ENCODE measurements at regions not wholly inside any gene's neighbourhood (a gene's known extent, or its start where the extent isn't known, plus 50 kb on each side); places are given as distances from the start of the nearest gene placed in this dataset.

DNA sequence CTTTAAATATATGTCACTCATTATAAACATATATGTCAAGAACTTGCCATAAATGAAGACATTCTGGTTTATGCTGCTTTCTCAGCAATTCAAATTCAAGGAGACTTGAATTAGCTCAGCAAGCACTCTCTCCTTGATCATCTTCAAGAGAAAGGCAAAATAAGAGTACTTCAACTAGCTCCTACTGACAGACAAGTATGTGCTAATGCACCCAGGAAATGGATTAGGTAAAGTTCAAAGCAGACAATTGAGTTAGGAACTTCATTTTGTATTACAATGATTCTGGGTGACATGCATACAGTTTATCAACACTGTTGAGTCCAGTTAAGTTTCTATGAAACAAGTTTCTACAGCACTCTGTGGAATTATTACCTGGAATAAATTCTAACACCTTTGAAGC, 455.9 kb upstream of the USP15 start:
- peaks cover 28% of the 10 kb centered on the region for H3K9me3 Mint-ChIP-seq
- no peak overlapping the region for H3K4me3 Mint-ChIP-seq
- ATAC-seq (replicated peaks; ENCODE audit: extremely low read depth, poor library complexity, severe bottlenecking) (no peak), DNase-seq (ENCODE audit: low spot score in 2 of 2) (no peak)
- H3K27ac Mint-ChIP-seq (ENCODE audit: low read depth) = no peak overlapping the region
- no peaks in the 10 kb centered on the region for H3K4me1 Mint-ChIP-seq
- H3K27me3 Mint-ChIP-seq = no peaks in the 10 kb centered on the region
- H3K36me3 Mint-ChIP-seq (ENCODE audit: insufficient read depth) = no peaks in the 10 kb centered on the region

GRCh38 chr12:61808856-61809255, 451.3 kb upstream of the USP15 start:
- ATAC-seq (replicated peaks; ENCODE audit: extremely low read depth, poor library complexity, severe bottlenecking) = no peak
- Mint-ChIP-seq H3K27me3 (no peaks in the 10 kb centered on the region), H3K4me3 (no peak overlapping the region), H3K27ac (ENCODE audit: low read depth) (no peak overlapping the region), H3K9me3 (peaks cover 23% of the 10 kb centered on the region), H3K36me3 (ENCODE audit: insufficient read depth) (no peaks in the 10 kb centered on the region), H3K4me1 (no peaks in the 10 kb centered on the region)
- no peak for DNase-seq (ENCODE audit: low spot score in 2 of 2)

- Mint-ChIP-seq H3K36me3 (ENCODE audit: insufficient read depth) (no peaks in the 10 kb centered on the region), H3K27ac (ENCODE audit: low read depth) (no peak overlapping the region), H3K9me3 (peaks cover 29% of the 10 kb centered on the region), H3K4me1 (no peaks in the 10 kb centered on the region), H3K27me3 (no peaks in the 10 kb centered on the region), H3K4me3 (no peak overlapping the region)
- no peak for ATAC-seq (replicated peaks; ENCODE audit: extremely low read depth, poor library complexity, severe bottlenecking)
- no peak for DNase-seq (ENCODE audit: low spot score in 2 of 2)
These were observed 449.7 kb upstream of the USP15 start for GRCh38 chr12:61810486-61810885.

- H3K27ac Mint-ChIP-seq (ENCODE audit: low read depth) = no peak overlapping the region
- H3K4me1 Mint-ChIP-seq = no peaks in the 10 kb centered on the region
- peaks cover 21% of the 10 kb centered on the region for H3K9me3 Mint-ChIP-seq
- DNase-seq (ENCODE audit: low spot score in 2 of 2) (no peak), ATAC-seq (replicated peaks; ENCODE audit: extremely low read depth, poor library complexity, severe bottlenecking) (no peak)
- no peaks in the 10 kb centered on the region for H3K36me3 Mint-ChIP-seq (ENCODE audit: insufficient read depth)
- H3K27me3 Mint-ChIP-seq = no peaks in the 10 kb centered on the region
- H3K4me3 Mint-ChIP-seq = no peak overlapping the region
These were observed 438.8 kb upstream of the USP15 start for GRCh38 chr12:61821381-61821780.

- Mint-ChIP-seq H3K36me3 (ENCODE audit: insufficient read depth) (no peaks in the 10 kb centered on the region), H3K27me3 (no peaks in the 10 kb centered on the region), H3K4me1 (no peaks in the 10 kb centered on the region), H3K4me3 (no peak overlapping the region), H3K9me3 (peaks cover 15% of the 10 kb centered on the region), H3K27ac (ENCODE audit: low read depth) (no peak overlapping the region)
- DNase-seq (ENCODE audit: low spot score in 2 of 2) (no peak), ATAC-seq (replicated peaks; ENCODE audit: extremely low read depth, poor library complexity, severe bottlenecking) (no peak)
These were observed 437.1 kb upstream of the USP15 start for GRCh38 chr12:61823102-61823501.

GRCh38 chr12:61846765-61847164, 413.4 kb upstream of the USP15 start:
- no peak for DNase-seq (ENCODE audit: low spot score in 2 of 2)
- Mint-ChIP-seq H3K4me1 (no peaks in the 10 kb centered on the region), H3K4me3 (no peak overlapping the region), H3K9me3 (peaks cover 14% of the 10 kb centered on the region), H3K27me3 (no peaks in the 10 kb centered on the region), H3K36me3 (ENCODE audit: insufficient read depth) (no peaks in the 10 kb centered on the region), H3K27ac (ENCODE audit: low read depth) (no peak overlapping the region)
- no peak for ATAC-seq (replicated peaks; ENCODE audit: extremely low read depth, poor library complexity, severe bottlenecking)

- H3K27me3 Mint-ChIP-seq = no peaks in the 10 kb centered on the region
- H3K36me3 Mint-ChIP-seq (ENCODE audit: insufficient read depth) = no peaks in the 10 kb centered on the region
- peaks cover 16% of the 10 kb centered on the region for H3K9me3 Mint-ChIP-seq
- no peak overlapping the region for H3K4me3 Mint-ChIP-seq
- H3K27ac Mint-ChIP-seq (ENCODE audit: low read depth) = no peak overlapping the region
- ATAC-seq (replicated peaks; ENCODE audit: extremely low read depth, poor library complexity, severe bottlenecking) (no peak), DNase-seq (ENCODE audit: low spot score in 2 of 2) (no peak)
- no peaks in the 10 kb centered on the region for H3K4me1 Mint-ChIP-seq
These were observed 411.3 kb upstream of the USP15 start for GRCh38 chr12:61848893-61849292.

DNA sequence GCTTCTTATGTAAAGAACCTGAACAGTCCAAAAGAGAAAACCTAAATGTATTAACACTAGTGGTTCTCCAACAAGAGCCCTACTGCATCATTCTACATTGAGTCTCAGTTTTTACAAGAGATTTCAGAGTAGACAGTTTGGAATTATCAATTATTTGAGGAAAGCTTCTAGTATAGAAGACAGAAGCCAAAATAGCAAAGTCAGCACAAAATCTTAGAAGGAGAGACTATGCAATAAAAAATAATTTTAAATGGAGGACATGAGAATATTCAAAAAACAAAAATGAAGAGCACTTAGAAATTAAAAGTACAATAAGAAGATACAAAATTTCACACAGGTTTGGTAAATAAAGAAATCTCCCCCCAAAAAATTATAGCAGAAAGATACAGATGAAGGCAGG, 406.3 kb upstream of the USP15 start:
- peaks cover 27% of the 10 kb centered on the region for H3K9me3 Mint-ChIP-seq
- DNase-seq (ENCODE audit: low spot score in 2 of 2) (no peak), ATAC-seq (replicated peaks; ENCODE audit: extremely low read depth, poor library complexity, severe bottlenecking) (no peak)
- H3K4me3 Mint-ChIP-seq = no peak overlapping the region
- no peaks in the 10 kb centered on the region for H3K4me1 Mint-ChIP-seq
- H3K27me3 Mint-ChIP-seq = no peaks in the 10 kb centered on the region
- H3K36me3 Mint-ChIP-seq (ENCODE audit: insufficient read depth) = peaks cover 2% of the 10 kb centered on the region
- H3K27ac Mint-ChIP-seq (ENCODE audit: low read depth) = no peak overlapping the region

DNA sequence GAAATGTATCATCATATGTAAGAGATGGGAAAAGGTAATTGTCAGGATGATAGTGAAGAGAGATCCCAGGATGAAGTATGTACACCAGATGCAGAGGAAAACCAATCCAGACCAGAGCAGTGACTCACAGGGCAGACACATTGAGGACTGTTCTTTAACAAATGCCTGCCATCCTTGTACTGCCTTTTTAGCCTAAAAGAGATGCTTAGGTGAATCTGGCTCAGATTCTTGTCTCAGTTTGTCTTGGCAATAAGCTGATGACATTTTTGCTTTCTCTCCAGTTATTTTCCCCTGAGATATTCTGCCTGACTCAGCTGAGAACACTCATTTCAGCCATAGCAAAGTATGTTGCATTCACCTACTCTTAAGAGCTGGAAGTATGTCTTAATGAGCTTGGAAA, 405.3 kb upstream of the USP15 start:
- no peaks in the 10 kb centered on the region for H3K4me1 Mint-ChIP-seq
- H3K4me3 Mint-ChIP-seq = no peak overlapping the region
- H3K27me3 Mint-ChIP-seq = no peaks in the 10 kb centered on the region
- H3K36me3 Mint-ChIP-seq (ENCODE audit: insufficient read depth) = peaks cover 2% of the 10 kb centered on the region
- DNase-seq (ENCODE audit: low spot score in 2 of 2) (no peak), ATAC-seq (replicated peaks; ENCODE audit: extremely low read depth, poor library complexity, severe bottlenecking) (no peak)
- H3K9me3 Mint-ChIP-seq = peaks cover 27% of the 10 kb centered on the region
- no peak overlapping the region for H3K27ac Mint-ChIP-seq (ENCODE audit: low read depth)

GRCh38 chr12:61857968-61858367, 402.2 kb upstream of the USP15 start:
- Mint-ChIP-seq H3K4me1 (no peaks in the 10 kb centered on the region), H3K4me3 (no peak overlapping the region), H3K36me3 (ENCODE audit: insufficient read depth) (peaks cover 2% of the 10 kb centered on the region), H3K27me3 (no peaks in the 10 kb centered on the region), H3K27ac (ENCODE audit: low read depth) (no peak overlapping the region), H3K9me3 (peaks cover 23% of the 10 kb centered on the region)
- DNase-seq (ENCODE audit: low spot score in 2 of 2) (no peak), ATAC-seq (replicated peaks; ENCODE audit: extremely low read depth, poor library complexity, severe bottlenecking) (no peak)

DNA sequence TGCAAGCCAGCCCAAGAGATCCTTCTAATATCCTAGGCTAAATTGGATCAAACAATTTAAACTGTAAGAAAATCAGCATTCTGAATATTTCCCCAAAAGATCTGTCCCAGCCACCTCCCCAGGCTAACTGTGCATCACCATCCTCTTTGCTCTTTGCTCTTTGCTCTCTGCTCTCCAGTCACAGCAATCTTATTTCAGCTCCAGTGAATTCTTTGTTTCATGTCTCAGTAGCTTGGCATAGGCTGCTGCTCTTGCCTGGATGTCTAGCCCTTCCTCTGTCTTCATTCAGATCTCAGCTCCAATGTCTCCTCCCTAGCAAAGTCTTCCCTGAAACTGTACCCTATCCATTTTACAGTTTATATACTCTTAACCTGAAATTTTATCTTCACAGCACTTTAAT, 399.8 kb upstream of the USP15 start:
- Mint-ChIP-seq H3K27me3 (no peaks in the 10 kb centered on the region), H3K9me3 (peaks cover 9% of the 10 kb centered on the region), H3K27ac (ENCODE audit: low read depth) (no peak overlapping the region), H3K36me3 (ENCODE audit: insufficient read depth) (no peaks in the 10 kb centered on the region), H3K4me1 (no peaks in the 10 kb centered on the region), H3K4me3 (no peak overlapping the region)
- ATAC-seq (replicated peaks; ENCODE audit: extremely low read depth, poor library complexity, severe bottlenecking) = no peak
- no peak for DNase-seq (ENCODE audit: low spot score in 2 of 2)

DNA sequence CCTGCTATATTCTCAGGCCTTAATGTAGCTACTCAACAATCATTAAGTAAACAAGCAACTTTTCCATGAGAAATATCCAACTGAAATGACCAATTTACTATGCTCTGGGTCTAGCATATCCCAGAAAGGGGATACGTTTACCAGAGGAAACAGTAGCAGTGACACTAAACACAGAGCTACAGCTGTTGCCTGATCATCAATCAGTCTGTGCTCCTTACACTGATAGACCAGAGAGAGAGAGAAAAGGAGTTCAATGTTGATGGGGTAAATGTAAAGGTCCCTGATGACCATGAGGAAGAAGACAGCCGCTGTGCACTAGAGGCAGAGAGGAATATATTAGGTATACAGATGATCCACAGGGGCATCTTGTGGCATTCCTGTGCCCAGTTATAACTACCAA, 397.2 kb upstream of the USP15 start:
- Mint-ChIP-seq H3K27ac (ENCODE audit: low read depth) (no peak overlapping the region), H3K27me3 (no peaks in the 10 kb centered on the region), H3K36me3 (ENCODE audit: insufficient read depth) (no peaks in the 10 kb centered on the region), H3K4me3 (no peak overlapping the region), H3K9me3 (peaks cover 6% of the 10 kb centered on the region), H3K4me1 (no peaks in the 10 kb centered on the region)
- ATAC-seq (replicated peaks; ENCODE audit: extremely low read depth, poor library complexity, severe bottlenecking) (no peak), DNase-seq (ENCODE audit: low spot score in 2 of 2) (no peak)

DNA sequence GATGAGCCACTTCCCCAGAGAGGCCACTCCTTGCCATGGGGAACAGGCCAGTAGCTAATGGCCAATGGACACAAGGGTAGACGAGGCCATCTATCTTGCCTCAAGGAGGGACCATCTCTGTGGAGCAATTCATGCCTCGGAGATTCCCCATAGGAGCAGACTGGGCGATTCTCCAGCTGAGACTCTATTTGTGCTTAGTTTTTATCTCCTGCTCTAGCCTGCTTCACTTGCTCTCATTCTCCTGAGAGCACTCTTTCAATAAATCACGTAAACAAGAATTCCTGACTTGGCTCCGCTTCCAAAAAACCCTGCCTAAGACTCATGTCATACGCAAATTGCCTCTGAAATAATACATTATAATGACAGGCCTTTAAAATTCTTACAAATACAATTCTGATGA, 396.4 kb upstream of the USP15 start:
- Mint-ChIP-seq H3K36me3 (ENCODE audit: insufficient read depth) (no peaks in the 10 kb centered on the region), H3K4me1 (no peaks in the 10 kb centered on the region), H3K4me3 (no peak overlapping the region), H3K27me3 (no peaks in the 10 kb centered on the region), H3K9me3 (peaks cover 6% of the 10 kb centered on the region), H3K27ac (ENCODE audit: low read depth) (no peak overlapping the region)
- no peak for ATAC-seq (replicated peaks; ENCODE audit: extremely low read depth, poor library complexity, severe bottlenecking)
- no peak for DNase-seq (ENCODE audit: low spot score in 2 of 2)

- Mint-ChIP-seq H3K4me1 (no peaks in the 10 kb centered on the region), H3K36me3 (ENCODE audit: insufficient read depth) (no peaks in the 10 kb centered on the region), H3K27me3 (no peaks in the 10 kb centered on the region), H3K4me3 (no peak overlapping the region), H3K27ac (ENCODE audit: low read depth) (no peak overlapping the region), H3K9me3 (no peaks in the 10 kb centered on the region)
- DNase-seq (ENCODE audit: low spot score in 2 of 2) (no peak), ATAC-seq (replicated peaks; ENCODE audit: extremely low read depth, poor library complexity, severe bottlenecking) (no peak)
These were observed 390.4 kb upstream of the USP15 start for GRCh38 chr12:61869796-61870195.

All from central memory CD8-positive, alpha-beta T cell (primary cell).